Fibroblast of lung (primary cell): ENCODE measurements at regions not wholly inside any gene's neighbourhood (a gene's known extent, or its start where the extent isn't known, plus 50 kb on each side); places are given as distances from the start of the nearest gene placed in this dataset.

ENCODE experiments used
- CTCF ChIP-seq, 2 donors: IDR thresholded peaks in 1 of 2; conservative IDR thresholded peaks in 1 of 2; 1 replicate in 1 of 2; 2 replicates in 1 of 2; pipeline ENCODE4 v1.5.1; 2011 to 2012; ENCODE audit warnings: low read length in 2 of 2, control low read depth in 1 of 2, inconsistent platforms in 1 of 2, low read depth in 1 of 2, mild to moderate bottlenecking in 1 of 2
- EZH2 ChIP-seq: IDR thresholded peaks from 2 replicates; pipeline ENCODE4 v1.5.1; 2012; ENCODE audit warnings: low read length, control low read depth, mild to moderate bottlenecking; ENCODE audit errors: missing control alignments

DNA sequence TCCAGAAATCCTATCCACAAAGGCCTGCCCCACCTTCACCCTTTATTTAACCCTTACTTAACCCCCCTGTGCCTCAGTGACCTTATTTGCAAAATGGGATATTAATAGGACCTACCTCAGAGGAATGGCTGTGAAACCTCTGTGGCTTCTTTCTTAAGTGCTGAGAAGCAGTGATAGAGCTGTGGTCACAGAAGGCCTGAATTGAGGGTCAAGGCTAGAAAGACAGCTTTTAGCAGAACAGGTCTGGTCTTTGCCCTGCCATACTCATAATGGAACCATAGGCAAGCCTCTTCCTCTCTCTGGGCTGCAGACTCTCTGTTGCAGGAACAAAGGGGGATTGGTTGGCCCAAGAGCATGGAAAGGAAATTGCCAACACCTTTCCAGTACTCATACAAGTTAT is 63.5 kb upstream of the MAMLD1 start:
- TF ChIP-seq CTCF (conservative IDR thresholded peaks at IDR 0.05 in 1 of 2, IDR thresholded peaks at IDR 0.05 in 1 of 2; ENCODE audit: low read depth in 1 of 2, low read length in 2 of 2) (no peak), EZH2 (no peak)
